ENCODE measurements at regions not wholly inside any gene's neighbourhood (a gene's known extent, or its start where the extent isn't known, plus 50 kb on each side); places are given as distances from the start of the nearest gene placed in this dataset.
A peak's percentile ranks its signal among the peaks of the same experiment; 100 is the strongest.

- H3K9me3 ChIP-seq (ENCODE audit: low read depth), result no peaks in the 10 kb centered on the region
- DNase-seq (ENCODE audit: low spot score), result no peak
- no peaks in the 10 kb centered on the region for H3K36me3 ChIP-seq (replicated peaks; ENCODE audit: insufficient read depth, low read depth)
- H3K27ac ChIP-seq, result no peak overlapping the region
- no peak overlapping the region for H2AFZ ChIP-seq
- no peaks in the 10 kb centered on the region for H3K9me2 ChIP-seq (replicated peaks; ENCODE audit: insufficient read depth)
- H3K27me3 ChIP-seq, result no peaks in the 10 kb centered on the region
- WGBS (ENCODE audit: low lambda C conversion rate, missing lambda C conversion rate), result 54% methylated on average over 3 of the region's 3 CpGs
- no peak overlapping the region for H3K4me3 ChIP-seq
- H3K4me1 ChIP-seq (ENCODE audit: insufficient read depth), result no peaks in the 10 kb centered on the region
- no peaks in the 10 kb centered on the region for H3K79me2 ChIP-seq
- no peak overlapping the region for H3K4me2 ChIP-seq
- TF ChIP-seq EZH2phosphoT487 (IDR thresholded peaks at IDR 0.05; ENCODE audit: low read depth, severe bottlenecking, unreplicated experiment) (no peak), CTCF (IDR thresholded peaks at IDR 0.05; ENCODE audit: poor library complexity) (no peak), EZH2 (IDR thresholded peaks at IDR 0.05; ENCODE audit: borderline replicate concordance) (no peak)
- no peaks in the 10 kb centered on the region for H4K20me1 ChIP-seq (ENCODE audit: insufficient read depth, poor library complexity, severe bottlenecking)
Observed at GRCh38 chr18:66874812-66875474, 271.1 kb upstream of the CDH19 start.

- H3K36me3 ChIP-seq (replicated peaks; ENCODE audit: insufficient read depth, low read depth), result no peaks in the 10 kb centered on the region
- no peak overlapping the region for H3K4me3 ChIP-seq
- no peak for DNase-seq (ENCODE audit: low spot score)
- no peaks in the 10 kb centered on the region for H3K9me2 ChIP-seq (replicated peaks; ENCODE audit: insufficient read depth)
- H4K20me1 ChIP-seq (ENCODE audit: insufficient read depth, poor library complexity, severe bottlenecking), result no peaks in the 10 kb centered on the region
- H3K4me1 ChIP-seq (ENCODE audit: insufficient read depth), result no peaks in the 10 kb centered on the region
- TF ChIP-seq EZH2phosphoT487 (IDR thresholded peaks at IDR 0.05; ENCODE audit: low read depth, severe bottlenecking, unreplicated experiment), result no peak
- no peak overlapping the region for H3K27ac ChIP-seq
- no peak overlapping the region for H2AFZ ChIP-seq
- H3K9me3 ChIP-seq (ENCODE audit: low read depth), result no peaks in the 10 kb centered on the region
- H3K4me2 ChIP-seq, result no peak overlapping the region
- H3K79me2 ChIP-seq, result no peaks in the 10 kb centered on the region
- no peaks in the 10 kb centered on the region for H3K27me3 ChIP-seq
Observed at GRCh38 chr18:66874375-66874774, 270.5 kb upstream of the CDH19 start.

DNA sequence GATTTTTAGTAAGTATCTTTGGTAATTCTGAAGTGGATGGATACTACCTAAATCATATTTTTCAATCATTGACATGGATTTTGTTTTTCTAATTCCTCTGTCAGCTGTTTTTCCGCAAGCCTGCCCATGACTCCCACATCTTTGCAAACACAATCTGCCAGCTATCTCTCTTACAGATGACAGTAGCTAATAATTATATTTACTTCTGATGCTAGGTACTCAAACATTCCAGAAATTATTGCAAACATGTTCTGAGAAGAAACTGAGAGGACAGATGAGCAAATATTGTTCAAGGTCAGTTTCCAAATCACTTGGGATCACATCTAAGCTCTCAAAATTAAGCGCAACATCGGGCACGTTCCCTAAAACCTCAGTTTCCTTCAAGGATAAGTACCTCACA, 270.0 kb upstream of the CDH19 start:
- Histone ChIP-seq H2AFZ (no peak overlapping the region), H3K36me3 (replicated peaks; ENCODE audit: insufficient read depth, low read depth) (no peaks in the 10 kb centered on the region), H3K4me3 (no peak overlapping the region), H3K9me3 (ENCODE audit: low read depth) (no peaks in the 10 kb centered on the region), H3K27ac (no peak overlapping the region), H3K4me1 (ENCODE audit: insufficient read depth) (no peaks in the 10 kb centered on the region), H4K20me1 (ENCODE audit: insufficient read depth, poor library complexity, severe bottlenecking) (no peaks in the 10 kb centered on the region), H3K27me3 (no peaks in the 10 kb centered on the region), H3K9me2 (replicated peaks; ENCODE audit: insufficient read depth) (no peaks in the 10 kb centered on the region), H3K4me2 (no peak overlapping the region), H3K79me2 (no peaks in the 10 kb centered on the region)
- TF ChIP-seq EZH2phosphoT487 (IDR thresholded peaks at IDR 0.05; ENCODE audit: low read depth, severe bottlenecking, unreplicated experiment), result no peak
- TF ChIP-seq EZH2 (IDR thresholded peaks at IDR 0.05; ENCODE audit: borderline replicate concordance), result no peak
- no peak for TF ChIP-seq CTCF (IDR thresholded peaks at IDR 0.05; ENCODE audit: poor library complexity)
- DNase-seq (ENCODE audit: low spot score), result no peak
- WGBS (ENCODE audit: low lambda C conversion rate, missing lambda C conversion rate), result 72% methylated on average over 4 of the region's 4 CpGs

DNA sequence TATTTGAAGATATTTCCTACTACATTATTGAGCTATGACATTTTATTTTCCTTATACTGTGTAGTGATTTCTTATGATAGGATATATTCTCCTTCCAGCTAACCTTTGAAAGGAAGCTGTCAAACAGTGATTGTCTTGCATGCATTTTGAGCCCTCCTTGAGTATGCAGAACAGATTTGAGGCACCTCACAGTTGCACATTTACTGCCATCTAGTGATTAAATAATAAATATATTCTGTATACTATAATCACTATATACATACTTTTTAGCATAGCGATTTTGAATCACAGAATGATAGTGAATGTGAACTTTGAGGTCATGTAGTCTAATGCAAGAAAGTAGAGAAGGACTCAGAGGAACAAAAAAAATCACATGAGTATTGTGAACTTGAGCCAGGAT, 268.4 kb upstream of the CDH19 start:
- 60% methylated on average over 1 of the region's 1 CpG for WGBS (ENCODE audit: low lambda C conversion rate, missing lambda C conversion rate)

More for the DNA sequence above, 268.4 kb upstream of the CDH19 start:
- peak; percentile 11 for DNase-seq (ENCODE audit: low spot score)
- no peaks in the 10 kb centered on the region for H4K20me1 ChIP-seq (ENCODE audit: insufficient read depth, poor library complexity, severe bottlenecking)
- no peaks in the 10 kb centered on the region for H3K27me3 ChIP-seq
- no peaks in the 10 kb centered on the region for H3K4me1 ChIP-seq (ENCODE audit: insufficient read depth)
- TF ChIP-seq EZH2phosphoT487 (IDR thresholded peaks at IDR 0.05; ENCODE audit: low read depth, severe bottlenecking, unreplicated experiment) (no peak), CTCF (IDR thresholded peaks at IDR 0.05; ENCODE audit: poor library complexity) (peak; percentile 38), EZH2 (IDR thresholded peaks at IDR 0.05; ENCODE audit: borderline replicate concordance) (no peak)
- no peak overlapping the region for H3K4me3 ChIP-seq
- no peaks in the 10 kb centered on the region for H3K9me3 ChIP-seq (ENCODE audit: low read depth)
- no peak overlapping the region for H2AFZ ChIP-seq
- no peaks in the 10 kb centered on the region for H3K9me2 ChIP-seq (replicated peaks; ENCODE audit: insufficient read depth)
- H3K36me3 ChIP-seq (replicated peaks; ENCODE audit: insufficient read depth, low read depth), result no peaks in the 10 kb centered on the region
- H3K27ac ChIP-seq, result no peak overlapping the region
- H3K4me2 ChIP-seq, result no peak overlapping the region
- H3K79me2 ChIP-seq, result no peaks in the 10 kb centered on the region

Measured in hepatocyte (in vitro differentiated cells).